HG03460 (cell line): ENCODE measurements at regions not wholly inside any gene's neighbourhood (a gene's known extent, or its start where the extent isn't known, plus 50 kb on each side); places are given as distances from the start of the nearest gene placed in this dataset.

Experiments
- ATAC-seq: cut with Tn5 transposase; IDR thresholded peaks from one replicate; pipeline ENCODE4 v1.9.1; 2021; ENCODE audit not compliant: unreplicated experiment

DNA sequence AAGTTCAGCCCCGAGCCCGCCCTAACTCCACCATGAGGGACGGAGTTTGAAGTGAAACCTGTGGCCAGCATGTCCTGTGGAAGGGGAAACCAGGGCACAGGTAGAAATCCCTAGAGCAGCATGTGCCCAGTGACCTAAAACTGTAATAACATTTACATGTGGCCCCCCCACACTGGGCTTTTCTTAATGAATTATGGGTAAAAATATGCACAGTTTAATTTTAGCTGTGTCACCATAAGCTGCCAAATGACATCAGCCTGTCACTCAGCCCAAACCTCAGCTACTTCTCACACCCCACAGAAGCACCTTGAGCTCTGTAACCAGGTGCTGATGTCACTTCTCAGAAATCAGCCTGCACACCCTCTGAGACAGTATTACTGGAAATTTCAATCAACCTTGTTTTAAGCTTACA lies 50.0 kb upstream of the SLC19A1 start:
- ATAC-seq, result peak; percentile 44

DNA sequence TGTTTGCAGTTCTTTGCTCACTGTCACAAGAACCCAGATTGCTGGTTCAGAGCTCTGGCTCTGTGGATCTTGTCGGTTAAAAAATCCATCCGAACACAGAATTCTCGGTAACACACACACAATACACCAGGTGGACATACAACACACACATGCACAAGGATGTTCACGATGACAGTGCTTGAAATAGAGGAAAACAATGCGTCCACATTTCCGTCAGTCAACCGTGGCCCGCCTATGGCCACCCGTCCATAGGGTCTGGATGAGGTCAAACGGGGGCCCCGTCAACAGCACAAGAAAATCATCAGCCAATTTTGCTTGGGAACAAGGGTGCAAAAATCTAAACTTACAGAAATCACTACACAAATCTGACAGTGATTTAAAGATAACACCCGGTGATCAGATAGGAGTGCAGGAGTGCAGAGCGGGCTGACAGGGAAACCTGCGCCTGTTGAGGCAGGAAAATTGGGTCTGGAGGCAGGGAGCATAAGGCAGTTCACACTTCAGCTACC lies 50.4 kb upstream of the SLC19A1 start:
- ATAC-seq, result no peak

DNA sequence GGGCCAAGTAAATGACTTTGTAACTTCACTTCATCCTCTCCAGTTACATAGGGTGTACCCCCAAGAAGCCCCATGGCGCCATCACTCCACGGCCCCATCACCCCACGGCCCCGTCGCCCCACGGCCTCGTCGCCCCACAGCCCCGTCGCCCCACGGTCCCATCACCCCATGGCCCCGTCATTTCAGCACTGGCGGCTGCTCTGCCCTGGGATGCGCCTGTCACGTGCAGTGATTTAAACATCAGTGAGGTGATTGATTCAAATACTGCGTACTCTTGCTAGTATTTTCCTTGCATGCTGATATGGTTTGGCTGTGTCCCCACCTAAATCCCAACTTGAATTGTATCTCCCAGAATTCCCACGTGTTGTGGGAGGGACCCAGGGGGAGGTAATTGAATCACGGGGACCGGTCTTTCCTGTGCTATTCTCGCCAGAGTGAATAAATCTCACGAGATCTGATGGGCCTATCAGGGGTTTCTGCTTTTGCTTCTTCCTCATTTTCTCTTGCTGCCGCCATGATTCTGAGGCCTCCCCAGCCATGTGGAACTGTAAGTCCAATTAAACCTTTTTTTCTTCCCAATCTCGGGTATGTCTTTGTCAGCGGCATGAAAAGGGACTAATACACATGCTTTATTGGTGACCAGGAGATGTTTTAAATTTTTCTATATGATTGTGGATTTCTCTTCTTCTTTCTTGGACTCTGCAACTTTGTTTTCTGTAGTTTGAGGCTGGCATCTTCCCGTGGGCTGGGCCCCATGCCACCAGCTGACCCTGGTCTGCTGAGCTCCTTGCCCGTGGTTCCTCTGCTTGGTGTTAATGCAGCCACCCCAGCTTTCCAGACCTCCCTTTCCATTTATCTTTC lies 50.1 kb upstream of the PCBP3 start:
- ATAC-seq, result no peak
